ENCODE measurements at regions not wholly inside any gene's neighbourhood (a gene's known extent, or its start where the extent isn't known, plus 50 kb on each side); places are given as distances from the start of the nearest gene placed in this dataset.

DNA sequence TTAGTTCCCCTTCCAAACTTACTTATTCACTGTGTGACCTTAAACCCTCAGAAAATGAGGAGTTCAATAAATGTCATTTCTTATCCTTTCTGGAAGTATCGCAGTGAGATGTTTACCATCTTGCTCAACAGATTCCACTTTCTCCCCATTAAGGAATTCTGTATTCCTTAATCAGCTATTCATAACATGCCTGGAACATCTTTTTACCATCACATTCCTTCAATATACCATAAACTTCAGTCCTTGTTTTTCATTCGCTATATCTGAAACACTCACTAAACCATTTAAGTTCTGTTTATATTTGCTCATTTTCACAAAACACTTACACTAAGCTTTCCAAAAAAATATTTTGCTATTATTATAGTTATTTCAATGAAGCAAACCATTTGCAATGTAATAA, 1158.6 kb downstream of the CDH12 start:
- DNase-seq (ENCODE audit: low spot score) = no peak

DNA sequence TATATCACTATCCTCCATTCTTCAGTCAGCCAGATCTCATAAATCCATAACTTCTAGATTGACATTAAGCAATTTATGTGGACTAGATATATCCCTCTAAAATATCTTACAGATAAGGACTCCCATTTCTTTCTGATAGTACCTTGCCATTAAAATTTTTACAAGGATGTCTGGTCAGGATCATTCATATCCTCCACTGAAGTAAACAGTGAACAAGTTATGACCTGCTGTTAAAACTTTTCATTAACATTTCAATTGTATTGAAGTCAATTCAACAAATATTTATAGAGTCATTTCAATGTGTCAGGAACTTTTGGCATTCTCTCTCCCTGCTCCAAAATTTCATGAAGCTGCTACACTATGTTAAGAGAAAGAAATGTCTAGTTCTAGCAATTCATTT, 1159.6 kb downstream of the CDH12 start:
- DNase-seq (ENCODE audit: low spot score) = no peak

DNA sequence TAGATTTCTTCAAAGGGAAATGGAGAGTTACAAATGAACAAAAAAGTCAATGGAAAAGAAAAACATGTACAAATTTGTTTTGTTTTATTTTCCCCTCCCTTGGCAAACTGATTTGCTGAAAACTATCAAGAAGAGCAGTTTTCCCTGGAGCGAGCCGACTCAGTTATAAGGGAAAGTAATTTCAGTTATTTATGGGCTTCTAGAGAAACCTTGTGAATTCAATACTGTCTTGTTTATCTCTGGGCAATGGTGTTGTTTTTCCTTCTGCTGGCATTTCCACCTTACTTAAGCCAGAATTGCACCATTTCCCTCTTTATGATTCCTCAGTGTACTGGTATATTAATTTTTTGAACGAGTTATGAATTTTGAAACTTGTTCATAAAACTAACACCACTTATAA, 1163.6 kb downstream of the CDH12 start:
- no peak for DNase-seq (ENCODE audit: low spot score)

DNA sequence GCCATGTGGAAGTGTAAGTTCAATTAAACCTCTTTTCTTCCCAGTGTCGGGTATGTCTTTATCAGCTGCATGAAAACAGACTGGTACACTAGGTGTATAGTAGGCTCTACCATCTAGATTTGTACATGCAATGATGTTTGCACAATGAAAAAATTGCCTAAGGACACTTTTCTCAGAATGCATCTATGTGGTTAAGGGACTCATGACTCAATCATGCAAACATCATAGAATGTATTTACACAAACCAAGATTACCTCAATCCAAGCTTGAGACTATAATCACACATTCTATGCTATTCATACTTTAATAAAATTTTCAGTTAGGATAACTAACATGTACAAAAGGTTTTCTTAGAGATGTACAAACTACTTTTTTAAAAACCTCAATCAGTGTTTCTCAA, 1164.5 kb downstream of the CDH12 start:
- no peak for DNase-seq (ENCODE audit: low spot score)

DNA sequence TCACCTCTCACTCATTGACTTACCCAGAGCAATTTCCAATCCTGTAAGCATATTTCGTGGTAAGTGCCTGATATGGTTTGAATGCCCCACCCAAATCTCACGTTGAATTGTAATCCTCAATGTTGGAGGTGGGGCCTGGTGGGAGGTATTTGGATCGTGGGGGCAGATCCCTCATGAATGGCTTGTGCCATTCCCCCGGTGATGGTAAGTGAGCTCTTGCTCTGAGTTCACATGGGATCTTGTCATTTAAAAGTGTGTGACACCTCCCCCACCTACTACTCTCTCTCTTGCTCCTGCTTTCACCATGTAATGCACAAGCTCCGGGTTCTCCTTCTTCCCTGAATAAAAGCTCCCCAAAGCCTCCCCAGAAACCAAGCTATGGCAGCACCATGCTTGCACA, 1165.5 kb downstream of the CDH12 start:
- no peak for DNase-seq (ENCODE audit: low spot score)

DNA sequence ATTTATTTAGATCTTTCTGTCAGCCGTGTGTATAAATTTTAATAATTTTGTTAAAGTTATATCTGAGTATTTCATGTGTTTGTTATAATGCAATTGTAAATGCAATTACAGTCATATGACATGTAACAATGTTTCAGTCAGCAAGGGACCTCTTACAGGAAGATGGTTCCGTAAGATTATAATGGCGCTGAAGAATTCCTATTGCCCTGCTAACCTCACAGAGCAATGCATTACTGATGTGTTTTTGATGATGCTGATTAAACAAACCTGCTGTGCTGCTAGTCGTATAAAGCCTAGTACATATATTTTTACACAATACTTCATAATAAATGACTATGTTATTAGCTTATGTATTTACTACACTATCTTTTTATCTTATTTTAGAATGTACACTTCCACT, 1166.4 kb downstream of the CDH12 start:
- no peak for DNase-seq (ENCODE audit: low spot score)

DNA sequence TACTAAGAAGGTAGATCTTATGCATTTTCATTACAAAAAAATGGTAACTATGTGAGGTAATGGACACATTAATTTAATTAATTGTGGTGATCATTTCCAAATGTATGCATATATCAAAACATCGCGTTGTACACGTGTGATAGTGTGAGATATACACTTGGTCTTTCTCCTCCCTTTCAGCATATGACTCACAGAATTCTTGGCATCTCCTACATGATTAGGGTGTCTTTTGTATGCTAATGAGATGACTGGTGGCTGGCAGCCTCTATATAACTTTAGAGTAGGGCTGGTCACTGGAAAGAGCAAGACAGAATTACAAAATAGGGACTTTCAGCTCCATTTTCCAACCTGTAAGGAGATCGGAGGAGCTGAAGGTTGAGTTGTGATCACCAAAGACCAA, 1167.6 kb downstream of the CDH12 start:
- no peak for DNase-seq (ENCODE audit: low spot score)

DNA sequence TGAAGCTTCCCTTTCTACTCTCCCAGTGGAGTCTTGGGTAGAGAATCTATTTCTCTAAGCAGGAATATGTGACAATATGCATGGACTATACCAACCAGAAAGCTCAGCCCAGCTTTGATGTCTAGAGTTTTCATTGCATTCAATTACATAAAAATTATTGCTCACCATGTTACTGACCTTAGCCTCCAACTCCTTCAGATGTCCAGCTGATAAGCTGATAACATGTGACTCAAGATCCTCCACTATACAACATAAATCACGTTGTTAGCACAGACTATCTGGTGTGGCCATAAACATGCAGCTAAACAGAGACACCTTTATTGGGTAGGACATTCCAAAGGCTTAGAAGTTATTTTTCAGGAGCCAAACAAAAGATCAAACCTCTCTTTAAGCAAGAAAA, 1168.2 kb downstream of the CDH12 start:
- DNase-seq (ENCODE audit: low spot score) = no peak

DNA sequence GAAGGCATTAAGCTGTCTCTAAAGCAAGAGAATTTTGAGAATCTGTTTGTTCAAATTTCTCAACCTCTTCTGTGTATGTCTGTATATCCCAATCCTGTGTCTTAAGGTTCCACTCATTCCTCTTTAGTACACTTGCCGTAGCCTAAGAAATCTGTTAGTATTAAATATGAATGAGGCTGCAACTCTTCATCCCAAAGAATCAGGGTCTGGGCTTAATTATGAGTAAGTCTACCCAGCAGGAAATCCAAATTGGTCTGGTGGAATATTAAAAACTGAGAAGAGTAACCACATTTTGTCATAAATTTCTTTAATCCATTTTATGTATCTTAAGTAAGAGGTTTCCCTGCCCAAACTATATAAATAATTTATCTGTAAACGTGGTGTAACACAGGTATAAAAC, 1171.2 kb downstream of the CDH12 start:
- no peak for DNase-seq (ENCODE audit: low spot score)

DNA sequence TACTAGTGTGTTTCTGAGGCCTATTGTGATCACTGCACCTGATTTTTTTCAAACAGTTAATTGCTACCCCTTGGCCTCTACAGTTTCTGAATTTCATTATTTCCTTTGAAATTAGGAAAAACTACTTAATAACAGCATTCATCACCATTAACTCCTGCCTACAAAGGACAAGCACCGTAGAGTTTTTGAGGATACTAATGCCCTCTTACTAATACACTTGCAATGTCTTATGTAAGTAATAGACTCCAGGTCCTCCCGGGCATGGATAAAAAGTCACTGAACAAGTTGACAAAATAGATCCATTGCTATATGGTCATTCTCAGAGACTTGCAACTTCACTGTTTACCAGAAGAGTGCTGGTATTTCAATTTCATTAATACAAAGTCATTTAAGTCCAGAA, 1172.5 kb downstream of the CDH12 start:
- no peak for DNase-seq (ENCODE audit: low spot score)

DNA sequence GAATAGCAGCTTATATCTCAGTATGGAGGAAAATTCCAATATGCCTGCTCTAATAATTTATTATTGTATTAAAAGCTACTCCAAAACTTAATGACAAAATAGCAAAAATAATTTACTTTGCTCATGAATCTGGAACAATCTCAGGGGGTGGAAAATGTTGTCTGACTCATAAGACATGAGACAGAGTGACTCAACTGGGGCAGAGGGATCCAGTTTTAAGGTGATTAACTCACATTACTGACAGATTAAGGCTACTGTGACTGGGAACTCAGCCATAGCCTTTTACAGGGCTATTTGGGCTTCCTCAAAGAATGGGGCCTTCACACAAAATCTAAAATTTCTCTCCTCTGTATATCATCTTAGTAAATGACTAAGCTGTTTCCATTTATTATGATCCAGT, 1172.9 kb downstream of the CDH12 start:
- no peak for DNase-seq (ENCODE audit: low spot score)

DNA sequence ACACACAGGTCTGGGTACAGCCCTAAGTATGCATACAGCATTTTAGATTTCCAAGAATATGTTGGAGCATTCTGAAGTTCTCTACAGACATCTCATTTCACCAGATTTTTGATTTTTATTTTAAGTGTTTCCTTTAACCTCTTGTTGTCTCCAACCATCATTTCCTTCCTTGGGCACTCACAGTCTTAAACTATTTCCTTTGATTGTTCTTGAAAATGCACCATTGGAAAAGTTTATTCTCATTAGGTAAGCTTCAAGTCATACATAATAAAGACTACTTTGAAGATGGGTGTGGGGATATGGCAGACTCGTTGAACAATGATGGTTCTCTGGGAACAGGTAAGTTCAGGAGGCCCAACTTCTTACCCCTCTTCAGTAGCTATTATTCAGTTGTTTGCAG, 1174.6 kb downstream of the CDH12 start:
- DNase-seq (ENCODE audit: low spot score) = no peak

DNA sequence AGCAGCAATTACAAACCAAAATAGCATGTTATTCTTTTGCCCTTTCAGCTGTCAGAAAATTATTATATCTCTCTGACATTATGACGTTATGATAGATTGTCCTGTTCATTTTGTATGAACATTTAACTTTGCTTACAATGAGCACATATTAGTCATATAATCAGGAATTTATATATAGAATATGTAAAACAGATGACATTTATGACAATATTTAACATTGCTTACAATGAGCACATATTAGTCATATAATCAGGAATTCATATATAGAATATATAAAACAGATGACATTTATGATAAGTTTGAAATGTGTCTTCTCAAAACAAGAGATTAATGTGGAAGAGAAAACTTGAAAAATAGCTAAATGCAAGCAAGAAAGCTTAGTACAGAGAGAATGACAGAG, 1180.2 kb downstream of the CDH12 start:
- DNase-seq (ENCODE audit: low spot score) = no peak

DNA sequence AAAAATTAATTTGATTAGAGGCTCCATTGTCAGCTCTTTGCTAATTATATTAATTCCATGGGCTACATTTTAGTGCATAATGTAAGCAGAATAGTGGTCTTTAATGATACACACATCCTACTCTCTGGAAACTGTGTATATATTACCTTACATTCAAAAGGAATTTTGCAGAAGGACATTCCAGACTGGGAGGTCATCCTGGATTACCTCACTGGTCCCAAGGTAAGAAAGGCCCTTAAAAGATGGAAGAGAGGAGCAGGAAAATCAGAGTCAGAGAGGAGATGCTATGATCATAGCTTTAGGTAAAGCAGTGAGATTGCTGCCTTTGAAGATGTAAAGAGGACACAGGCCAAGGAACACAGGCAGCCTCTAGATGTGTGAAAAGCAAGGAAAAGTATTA, 1180.8 kb downstream of the CDH12 start:
- no peak for DNase-seq (ENCODE audit: low spot score)

DNA sequence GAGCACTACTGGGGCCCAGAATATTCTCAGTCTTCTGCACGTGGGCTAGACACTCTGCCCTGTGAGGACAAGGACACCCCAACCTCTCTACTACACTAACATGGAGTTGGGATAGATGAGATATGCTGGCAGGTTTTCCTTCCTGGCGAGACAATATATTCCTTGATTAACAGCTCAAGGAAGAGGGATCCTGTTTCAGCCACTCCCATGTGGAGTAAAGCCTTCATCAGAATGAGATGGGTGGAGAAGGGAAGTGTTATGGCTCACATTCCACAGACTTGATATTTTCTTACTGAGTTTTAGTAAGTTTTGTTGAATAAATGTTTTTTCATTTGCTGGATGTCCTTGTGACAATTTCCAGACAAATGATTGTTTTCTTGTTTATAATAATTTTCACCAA, 1187.6 kb downstream of the CDH12 start:
- DNase-seq (ENCODE audit: low spot score) = no peak

DNA sequence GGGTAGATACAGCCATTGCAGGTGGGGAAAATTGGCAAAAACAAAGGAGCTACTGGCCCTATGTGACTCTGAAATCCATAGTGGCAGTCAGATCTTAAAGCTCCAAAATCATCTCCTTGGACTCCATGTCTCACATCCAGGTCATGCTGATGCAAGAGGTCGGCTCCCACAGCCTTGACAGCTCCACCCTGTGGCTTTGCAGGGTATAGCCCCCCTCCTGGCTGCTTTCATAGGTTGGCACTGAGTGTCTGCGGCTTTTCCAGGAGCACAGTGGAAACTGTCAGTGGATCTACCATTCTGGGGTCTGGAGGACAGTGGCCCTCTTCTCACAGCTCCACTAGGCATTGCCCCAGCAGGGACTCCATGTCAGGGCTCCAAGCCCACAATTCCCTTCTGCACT, 1190.1 kb downstream of the CDH12 start:
- DNase-seq (ENCODE audit: low spot score) = no peak

DNA sequence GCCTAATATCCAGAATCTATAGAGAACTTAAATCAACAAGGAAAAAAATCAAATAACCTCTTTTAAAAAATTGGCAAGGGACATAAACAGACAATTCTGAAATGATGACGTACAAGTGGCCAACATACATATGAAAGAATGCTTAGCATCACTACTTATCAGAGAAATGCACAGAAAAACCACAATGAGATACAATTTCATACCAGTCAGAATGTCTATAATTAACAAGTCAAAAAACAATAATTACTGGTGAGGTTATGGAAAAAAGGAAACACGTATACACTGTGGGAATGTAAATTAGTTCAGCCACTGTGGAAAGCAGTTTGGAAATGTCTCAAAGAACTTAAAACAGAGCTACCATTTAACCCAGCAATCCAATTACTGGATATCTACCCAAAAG, 1192.0 kb downstream of the CDH12 start:
- no peak for DNase-seq (ENCODE audit: low spot score)

DNA sequence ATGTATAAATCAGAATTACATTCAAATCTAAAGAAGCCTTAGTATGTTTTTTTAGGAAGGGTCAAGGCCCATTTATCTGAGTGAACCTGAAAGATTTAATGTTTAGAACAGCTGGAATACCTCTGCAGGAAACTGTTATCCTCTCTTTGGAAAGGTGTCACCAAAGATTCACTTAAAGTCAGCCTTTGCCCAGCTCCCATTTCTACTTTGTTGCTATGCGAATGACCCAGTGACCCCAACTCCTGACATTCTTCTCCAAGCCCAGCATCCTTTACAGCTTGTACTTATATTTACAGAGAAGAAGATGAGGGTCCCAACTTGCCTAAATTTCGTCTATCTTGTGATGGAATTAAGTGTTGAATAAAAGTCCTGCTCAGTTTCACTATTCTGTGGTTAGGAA, 1198.6 kb downstream of the CDH12 start:
- DNase-seq (ENCODE audit: low spot score) = no peak

DNA sequence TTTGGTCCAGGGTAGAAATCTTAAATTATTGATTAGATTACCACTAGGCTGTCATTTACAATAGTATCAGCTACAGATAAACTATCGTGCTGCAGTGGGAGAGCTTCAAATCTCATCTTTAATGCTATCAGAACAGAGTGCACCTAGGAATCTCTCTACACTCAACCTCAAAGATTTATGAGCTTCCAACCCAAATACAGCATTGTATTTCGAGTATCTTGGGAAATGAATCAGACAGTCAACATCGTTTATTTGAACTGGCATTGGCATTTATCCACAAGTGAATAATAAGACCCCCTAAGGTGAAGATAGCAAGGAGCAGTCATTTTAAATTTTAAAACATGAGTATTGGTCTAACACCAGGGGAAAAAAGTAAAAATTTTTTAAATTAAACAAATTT, 1203.2 kb downstream of the CDH12 start:
- no peak for DNase-seq (ENCODE audit: low spot score)

DNA sequence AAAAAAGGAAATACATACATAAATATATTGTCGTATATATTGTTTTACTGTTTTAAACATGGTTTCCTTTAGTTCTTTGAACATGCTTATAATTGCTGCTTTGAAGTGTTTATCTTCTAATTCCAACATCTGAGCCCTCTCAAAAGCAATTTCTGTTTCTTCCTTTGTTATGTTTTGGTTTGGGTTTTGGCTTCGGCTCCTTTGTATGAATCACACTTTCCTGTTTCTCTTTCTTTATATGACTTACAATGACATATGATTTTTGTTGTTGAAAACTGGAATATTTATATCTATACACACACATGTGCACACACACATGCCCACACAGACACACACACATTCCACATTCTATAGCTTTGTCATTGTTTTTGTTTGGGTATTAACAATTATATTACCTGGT, 1206.7 kb downstream of the CDH12 start:
- DNase-seq (ENCODE audit: low spot score) = no peak

DNA sequence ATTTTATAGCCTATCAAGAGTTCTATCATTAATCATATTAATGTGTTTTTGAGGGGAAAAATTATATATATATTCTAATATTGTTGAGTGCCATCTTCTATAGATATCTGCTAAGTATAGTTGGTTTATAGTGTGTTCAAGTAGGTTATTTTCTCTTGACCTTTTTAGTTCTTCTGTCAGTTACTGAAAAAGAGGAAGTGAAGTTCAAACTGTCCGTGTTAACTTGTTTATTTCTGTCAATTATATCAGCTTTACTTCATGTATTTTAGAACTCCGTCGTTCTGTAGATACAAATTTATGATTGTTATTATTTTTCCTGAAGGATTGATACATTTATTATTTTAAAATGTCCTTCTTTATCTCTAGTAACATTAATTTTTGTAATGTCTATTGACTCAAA, 1209.1 kb downstream of the CDH12 start:
- no peak for DNase-seq (ENCODE audit: low spot score)

DNA sequence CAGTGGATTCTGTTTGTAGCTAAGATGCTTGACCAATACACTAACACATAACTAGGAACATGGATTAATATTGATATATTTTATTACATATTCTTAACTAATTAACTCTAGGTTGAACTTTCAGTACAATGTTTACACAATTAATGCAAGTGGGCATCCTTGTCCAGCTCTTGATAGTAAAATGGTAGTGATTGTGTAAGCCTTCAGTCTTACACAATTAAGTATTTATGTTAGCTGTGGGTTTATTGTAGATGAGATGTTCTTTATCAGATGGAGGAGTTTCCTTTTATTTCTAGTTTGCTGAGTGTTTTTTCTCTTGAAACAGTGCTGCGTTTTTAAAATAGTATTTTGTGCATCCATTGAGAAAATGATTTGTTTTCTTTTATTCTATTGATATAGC, 1210.8 kb downstream of the CDH12 start:
- no peak for DNase-seq (ENCODE audit: low spot score)

DNA sequence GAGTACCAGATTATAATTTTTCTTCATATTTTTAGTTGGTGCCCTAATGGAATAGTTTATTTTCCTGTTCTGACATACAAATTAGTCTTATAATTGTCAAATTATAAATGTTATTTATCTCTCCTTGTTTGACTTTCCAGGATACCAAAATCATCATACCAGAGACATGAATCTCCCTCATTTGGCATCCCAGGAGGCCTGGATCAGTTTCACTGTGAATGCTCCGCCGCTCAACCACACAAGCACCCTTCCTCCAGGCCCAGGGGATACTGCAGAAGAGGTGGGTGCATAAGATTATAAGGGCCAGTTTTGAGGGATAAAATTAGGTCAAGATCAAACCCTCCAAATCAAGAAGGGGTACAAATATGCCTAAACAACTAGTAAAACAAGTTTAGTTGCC, 1229.3 kb downstream of the CDH12 start:
- DNase-seq (ENCODE audit: low spot score) = no peak

DNA sequence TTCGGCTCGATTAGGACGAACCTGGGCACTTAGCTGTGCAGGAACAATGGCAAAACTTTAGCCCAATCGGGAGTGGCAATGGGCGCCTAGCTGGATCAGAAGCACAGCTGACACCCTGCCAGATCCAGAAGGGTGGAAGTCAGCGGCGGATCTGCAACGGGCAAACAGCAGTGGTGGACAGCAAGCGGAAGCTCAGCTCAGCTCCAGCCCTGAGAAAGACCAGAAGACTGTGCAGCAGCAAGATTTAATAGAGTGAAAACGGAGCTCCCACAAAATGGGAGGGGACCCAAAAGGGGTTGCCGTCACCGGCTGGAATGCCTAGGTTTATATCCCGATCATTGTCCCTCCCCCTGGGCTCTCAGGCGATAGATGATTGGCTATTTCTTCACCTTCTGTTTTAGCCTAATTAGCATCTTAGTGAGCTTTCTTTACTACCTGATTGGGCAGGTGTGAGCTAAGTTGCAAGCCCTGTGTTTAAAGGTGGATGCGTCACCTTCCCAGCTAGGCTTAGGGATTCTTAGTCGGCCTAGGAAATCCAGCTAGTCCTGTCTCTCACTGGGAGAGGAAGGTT, 1237.9 kb downstream of the CDH12 start:
- DNase-seq (ENCODE audit: low spot score) = no peak

DNA sequence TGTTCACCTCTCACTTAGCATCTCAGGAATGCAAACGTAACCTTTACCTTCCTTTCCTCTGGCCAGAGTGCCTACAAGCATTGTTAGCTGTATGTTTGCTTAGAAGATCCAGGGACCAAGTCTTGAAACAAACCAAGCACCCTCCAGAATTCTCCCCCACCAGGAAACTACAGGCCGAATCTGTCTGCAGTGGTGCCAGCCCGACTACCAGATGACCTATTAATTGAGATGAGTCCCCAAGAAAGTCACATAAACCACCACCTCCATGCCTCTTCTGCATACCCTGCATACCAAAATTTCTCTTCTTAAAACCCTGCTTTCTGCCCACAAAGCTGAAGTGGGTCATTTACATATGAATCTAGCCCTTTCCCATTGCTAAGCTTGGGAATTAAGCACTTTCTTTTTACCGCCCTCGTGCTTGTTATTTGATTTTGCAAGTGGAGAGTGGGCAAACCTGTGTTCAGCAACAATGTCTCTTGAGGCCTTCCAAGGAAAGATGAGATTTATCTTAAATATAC, 1239.1 kb downstream of the CDH12 start:
- no peak for DNase-seq (ENCODE audit: low spot score)
